K562 (cell line): ENCODE measurements at regions not wholly inside any gene's neighbourhood (a gene's known extent, or its start where the extent isn't known, plus 50 kb on each side); places are given as distances from the start of the nearest gene placed in this dataset.

Source experiments
- ATAC-seq: fragments of 200-7000 bp; cut with Tn5 transposase; 3 replicates; pipeline ENCODE4 v1.9.1; 2020; ENCODE audit warnings: moderate library complexity
- BruUV-seq: library from RNA; stranded (reverse); fragments of 400-500 nt; replicated peaks from 2 replicates; lab custom pipeline; 2021; lab: Mats Ljungman, UMichigan
- CTCF ChIA-PET: fragments of 300-600 bp; formaldehyde crosslinking; extraction: SDS; loops from one replicate; lab custom pipeline; 2021; ENCODE audit warnings: low intra/inter-chr PET ratio; lab: Yijun Ruan, JAX
- POLR2A ChIA-PET: fragments of 300-600, 350-650 bp; sonication (Branson Sonifier 250); formaldehyde crosslinking; extraction: SDS; loops from one replicate; lab custom pipeline; 2021; ENCODE audit warnings: antibody characterized with exemption, inconsistent platforms; lab: Yijun Ruan, JAX
- DNase-seq, 4 experiments: peaks; one replicate each; pipeline versions ENCODE4 v3.0.0 to v3.0.0-alpha.2; 2011 to 2018; ENCODE audit warnings: low spot score in 3 of 4, mixed read lengths in 3 of 4; ENCODE audit errors: extremely low read depth in 1 of 4
- FAIRE-seq: peaks from 2 replicates; lab custom pipeline; 2011; peaks lifted over from hg19 to GRCh38; lab: Jason Lieb, UNC
- H2AFZ ChIP-seq: 2 replicates; pipeline ENCODE4 v1.6.0; 2011; ENCODE audit warnings: low read depth, low read length, control low read depth, inconsistent platforms
- H3K27ac ChIP-seq: fragments of 200-600 bp; 3 replicates; pipeline ENCODE4 v1.8.0; 2011; ENCODE audit warnings: low read depth, mild to moderate bottlenecking, control low read depth, inconsistent platforms, low read length, moderate library complexity, mixed read lengths; ENCODE audit errors: extremely low read depth
- H3K27me3 ChIP-seq, 2 experiments: fragments of 300-600 bp in 1 of 2; 2 replicates in 1 of 2; 3 replicates in 1 of 2; pipeline versions ENCODE4 v1.6.0 to v1.8.0; 2011; ENCODE audit warnings: inconsistent platforms in 2 of 2, low read length in 2 of 2, mild to moderate bottlenecking in 1 of 2, mixed read lengths in 1 of 2, moderate library complexity in 1 of 2; ENCODE audit not compliant: control insufficient read depth in 2 of 2, insufficient read depth in 2 of 2
- H3K36me3 ChIP-seq: fragments of 300-600 bp; 3 replicates; pipeline ENCODE4 v1.8.0; 2011; ENCODE audit warnings: mild to moderate bottlenecking, low read length, inconsistent platforms; ENCODE audit not compliant: control insufficient read depth, insufficient read depth
- H3K4me1 ChIP-seq, 2 experiments: fragments of 200-600 bp in 1 of 2; replicated peaks in 1 of 2; 2 replicates in 1 of 2; 3 replicates in 1 of 2; pipeline versions ENCODE4 v1.5.1 to v1.8.0; 2011; ENCODE audit warnings: inconsistent platforms in 2 of 2, low read length in 2 of 2, mild to moderate bottlenecking in 1 of 2, mixed read lengths in 1 of 2, moderate library complexity in 1 of 2; ENCODE audit not compliant: control insufficient read depth in 2 of 2, insufficient read depth in 2 of 2
- H3K4me2 ChIP-seq: 2 replicates; pipeline ENCODE4 v1.6.1; 2011; ENCODE audit warnings: low read length, control low read depth, inconsistent platforms, mixed read lengths; ENCODE audit not compliant: insufficient read depth
- H3K4me3 ChIP-seq: fragments of 200-600 bp; sonication (generic), shearing (Covaris generic); 2 replicates; pipeline ENCODE4 v1.5.1; 2016; ENCODE audit warnings: control low read depth, inconsistent platforms
- H3K79me2 ChIP-seq: fragments of 200-600 bp; 3 replicates; pipeline ENCODE4 v1.8.0; 2011; ENCODE audit warnings: low read length, inconsistent platforms; ENCODE audit not compliant: control insufficient read depth, insufficient read depth
- H3K9ac ChIP-seq, 2 experiments: 2 replicates each; pipeline versions ENCODE4 v1.6.0 to v1.6.1; 2011; ENCODE audit warnings: low read depth in 2 of 2, low read length in 2 of 2, control low read depth in 1 of 2, inconsistent platforms in 1 of 2, mild to moderate bottlenecking in 1 of 2, mixed read lengths in 1 of 2; ENCODE audit not compliant: insufficient read depth in 1 of 2
- H3K9me1 ChIP-seq: one replicate; pipeline ENCODE4 v1.6.0; 2011; ENCODE audit warnings: inconsistent platforms, mild to moderate bottlenecking, low read length, moderate library complexity; ENCODE audit not compliant: control insufficient read depth, insufficient read depth
- H3K9me3 ChIP-seq: replicated peaks from 2 replicates; pipeline ENCODE4 v1.5.1; 2011; ENCODE audit warnings: low read depth, low read length, inconsistent platforms; ENCODE audit not compliant: control insufficient read depth, insufficient read depth
- H4K20me1 ChIP-seq: replicated peaks from 2 replicates; pipeline ENCODE4 v1.6.1; 2011; ENCODE audit warnings: low read length, inconsistent platforms, mixed read lengths; ENCODE audit not compliant: control insufficient read depth, insufficient read depth
- CREB3L1 ChIP-seq: fragments of 450-650 bp; IDR thresholded peaks from 2 replicates; pipeline ENCODE4 v1.6.1; 2014; ENCODE audit warnings: low read depth, mild to moderate bottlenecking, moderate library complexity, borderline replicate concordance
- DLX4 ChIP-seq: fragments of 250-450 bp; sonication (Bioruptor Pico); IDR thresholded peaks from 2 replicates; pipeline ENCODE4 v1.6.1; 2021; ENCODE audit warnings: mild to moderate bottlenecking
- FOXJ3 ChIP-seq: sonication (generic); formaldehyde crosslinking; IDR thresholded peaks from 2 replicates; pipeline ENCODE4 v1.4.0; 2020; ENCODE audit warnings: mild to moderate bottlenecking, missing genetic modification reagents
- HNRNPH1 ChIP-seq: fragments of 200-400 bp; formaldehyde crosslinking; optimal IDR thresholded peaks from 2 replicates; pipeline ENCODE3; 2017; ENCODE audit warnings: low read depth, mild to moderate bottlenecking, low read length, moderate library complexity
- TSHZ1 ChIP-seq: fragments of 250-450 bp; sonication (Bioruptor Pico); IDR thresholded peaks from 2 replicates; pipeline ENCODE4 v1.4.0; 2020; ENCODE audit warnings: mild to moderate bottlenecking, moderate library complexity
- WGBS: fragments of 100-300 bp; shearing (Covaris generic); methylation state at CpG from one replicate; pipeline ENCODE4 v1.1.6; 2016; ENCODE audit warnings: low coverage, mixed read lengths; ENCODE audit not compliant: insufficient coverage; ENCODE audit errors: missing lambda C conversion rate; 5-methylcytosine and 5-hydroxymethylcytosine counted together
- in situ Hi-C: fragments of 300-500 bp; cut with MboI; formaldehyde crosslinking; loops from 4 replicates; pipeline ENCODE4 v1.15.0; 2018; ENCODE audit warnings: inconsistent platforms, mixed read lengths
- intact Hi-C: fragments of 100-400 bp; cut with micrococcal nuclease; formaldehyde crosslinking; loops from 2 replicates; pipeline ENCODE4 v1.14.2; 2022
- TF ChIP-seq, protein P1 (sequence below): fragments of 450-650 bp; IDR thresholded peaks from 2 replicates; pipeline ENCODE4 v1.6.1; 2016; ENCODE audit warnings: low read depth, mild to moderate bottlenecking, moderate library complexity
- TF ChIP-seq, protein P2 (sequence below): fragments of 450-650 bp; IDR thresholded peaks from 2 replicates; pipeline ENCODE4 v1.6.1; 2016

- ATAC-seq = no peak
- CTCF ChIA-PET = no interaction called here
- H3K27ac ChIP-seq = no peak overlapping the region
- no peaks in the 10 kb centered on the region for H3K4me1 ChIP-seq
- no TSS peak for BruUV-seq
- POLR2A ChIA-PET = no interaction called here
- no peak for FAIRE-seq
- no peaks in the 10 kb centered on the region for H3K9me3 ChIP-seq
- 0% methylated on average over 2 of the region's 3 CpGs for WGBS
- H2AFZ ChIP-seq = no peak overlapping the region
- no peak overlapping the region for H3K4me2 ChIP-seq
- DNase-seq = no peak
- no peaks in the 10 kb centered on the region for H3K9me1 ChIP-seq
- no peaks in the 10 kb centered on the region for H4K20me1 ChIP-seq
- H3K27me3 ChIP-seq = no peaks in the 10 kb centered on the region; a peak in 1 of 5 replicates
- H3K79me2 ChIP-seq = no peaks in the 10 kb centered on the region
- intact Hi-C loops (no loop called here), in situ Hi-C loops (no loop called here)
- no peak for TF ChIP-seq FOXJ3 (CRISPR knock-in tag)
- TF ChIP-seq, protein P1, sequence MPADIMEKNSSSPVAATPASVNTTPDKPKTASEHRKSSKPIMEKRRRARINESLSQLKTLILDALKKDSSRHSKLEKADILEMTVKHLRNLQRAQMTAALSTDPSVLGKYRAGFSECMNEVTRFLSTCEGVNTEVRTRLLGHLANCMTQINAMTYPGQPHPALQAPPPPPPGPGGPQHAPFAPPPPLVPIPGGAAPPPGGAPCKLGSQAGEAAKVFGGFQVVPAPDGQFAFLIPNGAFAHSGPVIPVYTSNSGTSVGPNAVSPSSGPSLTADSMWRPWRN = no peak
- TF ChIP-seq, protein P2, sequence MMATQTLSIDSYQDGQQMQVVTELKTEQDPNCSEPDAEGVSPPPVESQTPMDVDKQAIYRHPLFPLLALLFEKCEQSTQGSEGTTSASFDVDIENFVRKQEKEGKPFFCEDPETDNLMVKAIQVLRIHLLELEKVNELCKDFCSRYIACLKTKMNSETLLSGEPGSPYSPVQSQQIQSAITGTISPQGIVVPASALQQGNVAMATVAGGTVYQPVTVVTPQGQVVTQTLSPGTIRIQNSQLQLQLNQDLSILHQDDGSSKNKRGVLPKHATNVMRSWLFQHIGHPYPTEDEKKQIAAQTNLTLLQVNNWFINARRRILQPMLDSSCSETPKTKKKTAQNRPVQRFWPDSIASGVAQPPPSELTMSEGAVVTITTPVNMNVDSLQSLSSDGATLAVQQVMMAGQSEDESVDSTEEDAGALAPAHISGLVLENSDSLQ = no peak
- H3K4me3 ChIP-seq = no peak overlapping the region
- no peaks in the 10 kb centered on the region for H3K36me3 ChIP-seq
- no peak overlapping the region for H3K9ac ChIP-seq
These were observed 95.0 kb upstream of the STARD13 start for GRCh38 chr13:33380487-33381079.

- WGBS = 0% methylated on average over 5 of the region's 5 CpGs
- no peak overlapping the region for H3K27ac ChIP-seq
- H2AFZ ChIP-seq = no peak overlapping the region
- no peaks in the 10 kb centered on the region; a peak in 1 of 5 replicates for H3K27me3 ChIP-seq
- CTCF ChIA-PET = no interaction called here
- no peak for ATAC-seq
- POLR2A ChIA-PET = no interaction called here
- no peaks in the 10 kb centered on the region for H3K9me3 ChIP-seq
- H3K4me2 ChIP-seq = no peak overlapping the region
- no peaks in the 10 kb centered on the region for H3K79me2 ChIP-seq
- no peaks in the 10 kb centered on the region for H3K4me1 ChIP-seq
- intact Hi-C loops (no loop called here), in situ Hi-C loops (no loop called here)
- no peak for DNase-seq
- H3K9me1 ChIP-seq = no peaks in the 10 kb centered on the region
- H4K20me1 ChIP-seq = no peaks in the 10 kb centered on the region
- H3K9ac ChIP-seq = no peak overlapping the region
- H3K36me3 ChIP-seq = no peaks in the 10 kb centered on the region
- no TSS peak for BruUV-seq
- no peak overlapping the region for H3K4me3 ChIP-seq
- FAIRE-seq = no peak
- TF ChIP-seq DLX4 (CRISPR knock-in tag) (no peak), CREB3L1 (no peak), HNRNPH1 (no peak), TSHZ1 (CRISPR knock-in tag) (no peak)
These were observed 95.6 kb upstream of the STARD13 start for GRCh38 chr13:33381180-33381579.
